ENCODE measurements at regions not wholly inside any gene's neighbourhood (a gene's known extent, or its start where the extent isn't known, plus 50 kb on each side); places are given as distances from the start of the nearest gene placed in this dataset.

- Mint-ChIP-seq H3K9me3 (ENCODE audit: low read depth) (no peaks in the 10 kb centered on the region), H3K36me3 (ENCODE audit: insufficient read depth) (no peaks in the 10 kb centered on the region), H3K27ac (no peak overlapping the region), H3K27me3 (peaks cover 16% of the 10 kb centered on the region), H3K4me3 (ENCODE audit: low read depth) (no peak overlapping the region), H3K4me1 (ENCODE audit: low read depth) (no peaks in the 10 kb centered on the region)
- no peak for DNase-seq (ENCODE audit: low spot score, unreplicated experiment)
- no peak for TF ChIP-seq CTCF (IDR thresholded peaks at IDR 0.05; ENCODE audit: unreplicated experiment)
These were observed 296.3 kb downstream of the PREX1 start for GRCh38 chr20:48531505-48531904.

GRCh38 chr20:48530957-48531356 is 296.8 kb downstream of the PREX1 start:
- DNase-seq (ENCODE audit: low spot score, unreplicated experiment) = no peak
- no peak overlapping the region for H3K4me3 Mint-ChIP-seq (ENCODE audit: low read depth)
- no peaks in the 10 kb centered on the region for H3K36me3 Mint-ChIP-seq (ENCODE audit: insufficient read depth)
- H3K9me3 Mint-ChIP-seq (ENCODE audit: low read depth) = no peaks in the 10 kb centered on the region
- H3K27me3 Mint-ChIP-seq = peaks cover 19% of the 10 kb centered on the region
- H3K4me1 Mint-ChIP-seq (ENCODE audit: low read depth) = no peaks in the 10 kb centered on the region
- no peak overlapping the region for H3K27ac Mint-ChIP-seq
- no peak for TF ChIP-seq CTCF (IDR thresholded peaks at IDR 0.05; ENCODE audit: unreplicated experiment)

GRCh38 chr20:48528346-48528745 is 299.5 kb downstream of the PREX1 start:
- H3K9me3 Mint-ChIP-seq (ENCODE audit: low read depth) = no peaks in the 10 kb centered on the region
- no peak overlapping the region for H3K4me3 Mint-ChIP-seq (ENCODE audit: low read depth)
- TF ChIP-seq CTCF (IDR thresholded peaks at IDR 0.05; ENCODE audit: unreplicated experiment) = no peak
- H3K27ac Mint-ChIP-seq = no peak overlapping the region
- H3K36me3 Mint-ChIP-seq (ENCODE audit: insufficient read depth) = no peaks in the 10 kb centered on the region
- H3K4me1 Mint-ChIP-seq (ENCODE audit: low read depth) = peaks cover 2% of the 10 kb centered on the region
- no peak for DNase-seq (ENCODE audit: low spot score, unreplicated experiment)
- peaks cover 13% of the 10 kb centered on the region for H3K27me3 Mint-ChIP-seq

GRCh38 chr20:48527771-48528170 is 300.0 kb downstream of the PREX1 start:
- Mint-ChIP-seq H3K4me3 (ENCODE audit: low read depth) (no peak overlapping the region), H3K27me3 (peaks cover 13% of the 10 kb centered on the region), H3K36me3 (ENCODE audit: insufficient read depth) (no peaks in the 10 kb centered on the region), H3K9me3 (ENCODE audit: low read depth) (no peaks in the 10 kb centered on the region), H3K4me1 (ENCODE audit: low read depth) (peaks cover 2% of the 10 kb centered on the region), H3K27ac (no peak overlapping the region)
- TF ChIP-seq CTCF (IDR thresholded peaks at IDR 0.05; ENCODE audit: unreplicated experiment) = no peak
- no peak for DNase-seq (ENCODE audit: low spot score, unreplicated experiment)

GRCh38 chr20:48526936-48527335 is 300.9 kb downstream of the PREX1 start:
- Mint-ChIP-seq H3K4me1 (ENCODE audit: low read depth) (peaks cover 2% of the 10 kb centered on the region), H3K4me3 (ENCODE audit: low read depth) (no peak overlapping the region), H3K9me3 (ENCODE audit: low read depth) (no peaks in the 10 kb centered on the region), H3K27me3 (peaks cover 13% of the 10 kb centered on the region), H3K27ac (no peak overlapping the region), H3K36me3 (ENCODE audit: insufficient read depth) (no peaks in the 10 kb centered on the region)
- no peak for TF ChIP-seq CTCF (IDR thresholded peaks at IDR 0.05; ENCODE audit: unreplicated experiment)
- DNase-seq (ENCODE audit: low spot score, unreplicated experiment) = no peak

All from progenitor cell of endocrine pancreas (in vitro differentiated cells).